Right lobe of liver (tissue), 6 donors: ENCODE measurements at regions not wholly inside any gene's neighbourhood (a gene's known extent, or its start where the extent isn't known, plus 50 kb on each side); places are given as distances from the start of the nearest gene placed in this dataset.

Source experiments
- ATAC-seq, 4 donors: fragments of 200-7000 bp; cut with Tn5 transposase; one replicate each; pipeline ENCODE4 v1.9.1; 2020; ENCODE audit warnings: mild to moderate bottlenecking in 4 of 4, moderate library complexity in 4 of 4
- DNase-seq, 3 donors: peaks; one replicate each; pipeline ENCODE4 v3.0.0-alpha.2; 2020
- H3K27ac ChIP-seq, 3 donors: fragments of 200-600 bp; one replicate each; pipeline ENCODE4 v1.8.0; 2022
- H3K27me3 ChIP-seq, 2 donors: fragments of 200-600 bp; one replicate each; pipeline ENCODE4 v1.8.0; 2022
- H3K36me3 ChIP-seq, 4 donors: fragments of 200-600 bp; sonication (generic) in 1 of 4; one replicate each; pipeline versions ENCODE4 v1.5.1 to v1.8.0; 2017 to 2022; ENCODE audit warnings: control low read depth in 1 of 4
- H3K4me1 ChIP-seq, 4 donors: fragments of 200-600 bp; sonication (generic) in 1 of 4; one replicate each; pipeline versions ENCODE4 v1.5.1 to v1.8.0; 2017 to 2022; ENCODE audit warnings: control low read depth in 1 of 4
- H3K4me3 ChIP-seq, 3 donors: fragments of 200-600 bp; one replicate each; pipeline ENCODE4 v1.8.0; 2022
- H3K9me3 ChIP-seq, 4 donors: fragments of 200-600 bp; sonication (generic) in 1 of 4; one replicate each; pipeline versions ENCODE4 v1.5.1 to v1.8.0; 2017 to 2022; ENCODE audit warnings: control low read depth in 1 of 4
- POLR2A ChIP-seq: fragments of 450-650 bp; IDR thresholded peaks from one replicate; pipeline ENCODE4 v1.6.1; 2017; ENCODE audit warnings: antibody characterized with exemption, mild to moderate bottlenecking
- WGBS: methylation state at CpG from one replicate; pipeline ENCODE4 v1.1.6; 2018; ENCODE audit warnings: low coverage, low lambda C conversion rate; ENCODE audit not compliant: insufficient coverage; ENCODE audit errors: missing lambda C conversion rate; 5-methylcytosine and 5-hydroxymethylcytosine counted together
- intact Hi-C, 2 donors: fragments of 100-400 bp; cut with DNase I; formaldehyde crosslinking; loops; one replicate each; pipeline versions ENCODE4 v1.11.2 to v1.14.1; 2022
- TF ChIP-seq, protein P1 (sequence below), 4 donors: fragments of 200-600 bp in 3 of 4; fragments of 450-650 bp in 1 of 4; IDR thresholded peaks; one replicate each; pipeline versions ENCODE4 v1.5.1 to v1.8.0; 2016 to 2022; ENCODE audit warnings: antibody characterized with exemption in 4 of 4, mild to moderate bottlenecking in 2 of 4
- donor health status: DM: no; HTN: yes; CAD: no.
- donor health status: DM: no; HTN: no; CAD: no.
- donor health status: DM: no; HTN: no; CAD: no.
- donor health status: DM: no; HTN: yes; CAD: no.
- donor health status: DM: no; HTN: yes; CAD: no.

DNA sequence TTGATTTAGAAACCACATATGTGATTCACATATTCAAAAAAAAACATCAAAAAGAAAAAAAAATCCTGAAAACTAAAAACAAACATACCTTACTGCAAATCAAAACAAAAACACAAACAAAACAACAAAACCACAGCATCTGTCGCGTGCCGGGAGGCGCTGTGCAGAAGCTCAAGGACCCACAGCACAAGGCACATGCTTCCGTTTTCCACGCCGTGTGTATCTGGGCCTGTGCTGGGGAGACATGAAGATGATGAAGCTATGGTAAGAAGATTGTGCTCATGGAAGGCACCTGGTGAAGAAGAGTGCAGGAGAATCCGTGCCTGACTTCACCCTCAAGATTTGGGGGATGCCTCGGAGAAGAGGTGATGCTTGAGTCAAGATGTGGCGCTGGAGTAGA lies 788.9 kb upstream of the ARRDC4 start:
- no peak overlapping the region for H3K4me3 ChIP-seq
- H3K4me1 ChIP-seq: no peaks in the 10 kb centered on the region
- DNase-seq (no peak), ATAC-seq (no peak)
- H3K27ac ChIP-seq: no peak overlapping the region
- TF ChIP-seq, protein P1, sequence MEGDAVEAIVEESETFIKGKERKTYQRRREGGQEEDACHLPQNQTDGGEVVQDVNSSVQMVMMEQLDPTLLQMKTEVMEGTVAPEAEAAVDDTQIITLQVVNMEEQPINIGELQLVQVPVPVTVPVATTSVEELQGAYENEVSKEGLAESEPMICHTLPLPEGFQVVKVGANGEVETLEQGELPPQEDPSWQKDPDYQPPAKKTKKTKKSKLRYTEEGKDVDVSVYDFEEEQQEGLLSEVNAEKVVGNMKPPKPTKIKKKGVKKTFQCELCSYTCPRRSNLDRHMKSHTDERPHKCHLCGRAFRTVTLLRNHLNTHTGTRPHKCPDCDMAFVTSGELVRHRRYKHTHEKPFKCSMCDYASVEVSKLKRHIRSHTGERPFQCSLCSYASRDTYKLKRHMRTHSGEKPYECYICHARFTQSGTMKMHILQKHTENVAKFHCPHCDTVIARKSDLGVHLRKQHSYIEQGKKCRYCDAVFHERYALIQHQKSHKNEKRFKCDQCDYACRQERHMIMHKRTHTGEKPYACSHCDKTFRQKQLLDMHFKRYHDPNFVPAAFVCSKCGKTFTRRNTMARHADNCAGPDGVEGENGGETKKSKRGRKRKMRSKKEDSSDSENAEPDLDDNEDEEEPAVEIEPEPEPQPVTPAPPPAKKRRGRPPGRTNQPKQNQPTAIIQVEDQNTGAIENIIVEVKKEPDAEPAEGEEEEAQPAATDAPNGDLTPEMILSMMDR (IDR thresholded peaks at IDR 0.05): no peak
- TF ChIP-seq POLR2A: no peak
- H3K27me3 ChIP-seq: no peaks in the 10 kb centered on the region
- H3K9me3 ChIP-seq: no peaks in the 10 kb centered on the region
- intact Hi-C loops: no loop called here
- 84% methylated on average over 10 of the region's 10 CpGs for WGBS
- H3K36me3 ChIP-seq: no peaks in the 10 kb centered on the region

DNA sequence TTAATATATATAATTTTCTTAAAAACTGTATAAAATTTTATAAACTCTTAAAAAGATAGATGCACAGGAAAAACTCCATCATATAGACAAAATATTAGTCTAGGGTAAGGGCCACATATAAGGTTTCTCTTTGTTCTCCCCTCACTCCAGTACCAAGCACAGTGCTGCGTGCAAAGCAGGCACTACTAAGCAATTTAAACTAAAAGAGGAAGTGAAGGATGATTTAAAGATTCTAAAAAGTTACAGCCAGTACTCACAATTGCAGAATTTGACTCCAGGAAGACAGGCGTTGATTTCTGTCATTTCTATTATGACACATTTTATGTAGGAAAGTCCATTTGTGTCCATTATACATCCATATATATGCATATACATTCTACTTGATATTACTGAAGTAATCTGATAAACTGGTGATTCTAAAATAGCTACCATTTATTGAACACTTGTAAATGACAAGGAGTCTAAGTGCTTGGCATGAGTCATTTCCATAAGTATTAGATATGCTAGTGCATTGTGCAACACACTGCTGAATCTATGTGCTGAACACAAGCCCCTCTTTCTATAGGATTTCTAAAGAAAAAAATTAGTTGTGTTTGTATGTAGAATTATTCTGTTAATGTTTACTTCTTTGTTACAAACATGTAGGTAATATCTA lies 785.5 kb upstream of the ARRDC4 start:
- H3K36me3 ChIP-seq: no peaks in the 10 kb centered on the region
- ATAC-seq: no peak
- no peaks in the 10 kb centered on the region for H3K4me1 ChIP-seq
- no peak for DNase-seq
- H3K27me3 ChIP-seq: no peaks in the 10 kb centered on the region
- WGBS: 27% methylated on average over 2 of the region's 2 CpGs
- TF ChIP-seq POLR2A: no peak
- TF ChIP-seq, protein P1 (IDR thresholded peaks at IDR 0.05): no peak
- no peak overlapping the region for H3K27ac ChIP-seq
- no peak overlapping the region for H3K4me3 ChIP-seq
- intact Hi-C loops: no loop called here
- H3K9me3 ChIP-seq: no peaks in the 10 kb centered on the region

DNA sequence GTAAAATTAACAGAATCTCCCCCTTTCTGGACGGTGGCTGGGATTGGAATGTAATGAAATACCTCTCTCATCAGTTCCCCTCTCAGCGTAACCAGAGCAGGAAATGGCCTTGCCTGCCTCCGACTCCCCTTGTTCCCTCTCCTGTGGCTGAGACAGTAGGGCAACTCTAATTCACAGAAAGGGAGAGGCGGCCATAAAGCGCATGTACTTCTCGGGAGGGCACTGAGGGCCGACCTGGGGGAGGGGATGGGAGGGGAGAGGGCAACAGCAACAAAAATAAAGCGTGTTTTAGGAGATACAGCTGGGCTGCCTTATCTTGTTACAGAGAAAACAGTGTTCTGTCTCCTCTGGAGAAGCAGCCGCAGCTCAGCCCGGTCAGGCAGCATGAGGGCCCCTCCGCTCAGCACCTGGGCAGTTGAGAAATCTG lies 783.3 kb upstream of the ARRDC4 start:
- intact Hi-C loops: no loop called here

DNA sequence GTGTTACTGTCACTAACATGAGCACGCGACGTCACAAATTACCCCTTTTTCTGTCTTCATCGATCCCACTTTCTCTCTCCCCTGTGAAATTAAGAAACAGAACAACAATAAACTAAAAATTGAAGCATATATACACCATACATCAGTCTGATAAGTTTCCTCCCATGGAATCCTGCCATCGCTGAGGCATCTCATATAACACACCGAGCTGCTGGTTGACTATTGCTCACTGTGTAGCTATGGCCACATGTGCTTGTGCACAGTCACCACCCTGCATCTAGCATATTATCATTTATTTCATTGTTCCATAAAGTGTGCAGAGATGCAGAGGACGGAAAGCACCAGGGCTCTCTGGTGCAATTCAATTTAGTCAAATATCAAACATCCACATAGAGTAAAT lies 777.9 kb upstream of the ARRDC4 start:
- WGBS: 71% methylated on average over 7 of the region's 7 CpGs
- Histone ChIP-seq H3K36me3 (no peaks in the 10 kb centered on the region), H3K4me1 (no peaks in the 10 kb centered on the region), H3K27ac (no peak overlapping the region), H3K9me3 (no peaks in the 10 kb centered on the region), H3K4me3 (no peak overlapping the region), H3K27me3 (no peaks in the 10 kb centered on the region)
- ATAC-seq (no peak), DNase-seq (no peak)
- intact Hi-C loops: no loop called here
- TF ChIP-seq POLR2A: no peak
- TF ChIP-seq, protein P1 (IDR thresholded peaks at IDR 0.05): no peak

More for the DNA sequence above, 783.3 kb upstream of the ARRDC4 start:
- no peaks in the 10 kb centered on the region for H3K27me3 ChIP-seq
- DNase-seq (no peak), ATAC-seq (no peak)
- no peaks in the 10 kb centered on the region for H3K9me3 ChIP-seq
- TF ChIP-seq, protein P1 (IDR thresholded peaks at IDR 0.05): no peak
- no peak for TF ChIP-seq POLR2A
- H3K4me3 ChIP-seq: no peak overlapping the region
- no peaks in the 10 kb centered on the region for H3K36me3 ChIP-seq
- WGBS: 12% methylated on average over 11 of the region's 11 CpGs
- no peaks in the 10 kb centered on the region for H3K4me1 ChIP-seq
- H3K27ac ChIP-seq: no peak overlapping the region
